CD14-positive monocyte (primary cell): ENCODE measurements at regions not wholly inside any gene's neighbourhood (a gene's known extent, or its start where the extent isn't known, plus 50 kb on each side); places are given as distances from the start of the nearest gene placed in this dataset.

Experiments used
- DNase-seq, 3 donors: peaks; one replicate each; pipeline ENCODE4 v3.0.0-alpha.2; 2011 to 2022
- H2AFZ ChIP-seq: 2 replicates; pipeline ENCODE4 v1.6.0; 2012; ENCODE audit warnings: mild to moderate bottlenecking, low read depth, low read length, inconsistent platforms; ENCODE audit not compliant: insufficient read depth, poor library complexity, severe bottlenecking
- H3K27ac ChIP-seq, 2 donors: 1 replicate in 1 of 2; 2 replicates in 1 of 2; pipeline ENCODE4 v1.5.1; 2012 to 2013; ENCODE audit warnings: low read length in 2 of 2, control low read depth in 1 of 2, inconsistent platforms in 1 of 2, low read depth in 1 of 2, mild to moderate bottlenecking in 1 of 2
- H3K27me3 ChIP-seq, 2 donors: one replicate each; pipeline versions ENCODE4 v1.6.0 to v1.6.1; 2011 to 2013; ENCODE audit warnings: low read length in 2 of 2; ENCODE audit not compliant: control insufficient read depth in 2 of 2, insufficient read depth in 2 of 2
- H3K36me3 ChIP-seq, 2 donors: replicated peaks in 1 of 2; 1 replicate in 1 of 2; 2 replicates in 1 of 2; pipeline versions ENCODE4 v1.5.1 to v1.6.1; 2012 to 2013; ENCODE audit warnings: low read length in 2 of 2, control low read depth in 1 of 2, inconsistent platforms in 1 of 2, mild to moderate bottlenecking in 1 of 2; ENCODE audit not compliant: insufficient read depth in 2 of 2, control insufficient read depth in 1 of 2
- H3K4me1 ChIP-seq, 2 donors: 1 replicate in 1 of 2; 2 replicates in 1 of 2; pipeline versions ENCODE4 v1.5.1 to v1.6.1; 2012 to 2013; ENCODE audit warnings: low read length in 2 of 2, control low read depth in 1 of 2, inconsistent platforms in 1 of 2, mild to moderate bottlenecking in 1 of 2, moderate library complexity in 1 of 2; ENCODE audit not compliant: insufficient read depth in 2 of 2, control insufficient read depth in 1 of 2
- H3K4me2 ChIP-seq: replicated peaks from 2 replicates; pipeline ENCODE3; 2012; ENCODE audit warnings: low read length, moderate library complexity, mild to moderate bottlenecking; ENCODE audit not compliant: poor library complexity, severe bottlenecking; ENCODE audit errors: extremely low read depth
- H3K4me3 ChIP-seq, 3 experiments: fragments of 200-600 bp in 1 of 3; sonication (generic) in 1 of 3; replicated peaks in 1 of 3; 1 replicate in 2 of 3; 2 replicates in 1 of 3; pipeline ENCODE4 v1.5.1; 2011 to 2013; ENCODE audit warnings: low read length in 3 of 3, mild to moderate bottlenecking in 3 of 3, control low read depth in 2 of 3, low read depth in 2 of 3, inconsistent platforms in 1 of 3, moderate library complexity in 1 of 3
- H3K79me2 ChIP-seq: 2 replicates; pipeline ENCODE4 v1.6.0; 2012; ENCODE audit warnings: mild to moderate bottlenecking, control low read depth, inconsistent platforms, low read length, moderate library complexity; ENCODE audit not compliant: insufficient read depth
- H3K9ac ChIP-seq: 2 replicates; pipeline ENCODE4 v1.6.0; 2017; ENCODE audit warnings: low read length, mild to moderate bottlenecking; ENCODE audit not compliant: insufficient read depth, poor library complexity, severe bottlenecking
- H3K9me3 ChIP-seq, 2 donors: replicated peaks in 1 of 2; 1 replicate in 1 of 2; 2 replicates in 1 of 2; pipeline versions ENCODE4 v1.5.1 to v1.6.1; 2012 to 2013; ENCODE audit warnings: low read length in 2 of 2, control low read depth in 1 of 2; ENCODE audit not compliant: control insufficient read depth in 1 of 2, insufficient read depth in 1 of 2
- H4K20me1 ChIP-seq: 2 replicates; pipeline ENCODE4 v1.6.0; 2012; ENCODE audit warnings: mild to moderate bottlenecking, low read length, control low read depth, moderate library complexity; ENCODE audit not compliant: insufficient read depth
- H3K27ac Mint-ChIP-seq, 7 donors: one replicate each; pipeline ENCODE4 v1.8.0; 2020; ENCODE audit warnings: mild to moderate bottlenecking in 7 of 7, mixed read lengths in 7 of 7, moderate library complexity in 6 of 7, inconsistent platforms in 2 of 7
- H3K27me3 Mint-ChIP-seq, 3 donors: one replicate each; pipeline ENCODE4 v1.8.0; 2021 to 2022; ENCODE audit warnings: low read depth in 3 of 3, mild to moderate bottlenecking in 3 of 3, mixed read lengths in 3 of 3, moderate library complexity in 3 of 3, inconsistent platforms in 1 of 3
- H3K36me3 Mint-ChIP-seq, 2 donors: one replicate each; pipeline ENCODE4 v1.8.0; 2020; ENCODE audit warnings: mixed read lengths in 2 of 2, inconsistent platforms in 1 of 2, mild to moderate bottlenecking in 1 of 2
- H3K4me1 Mint-ChIP-seq: one replicate; pipeline ENCODE4 v1.8.0; 2020; ENCODE audit warnings: mild to moderate bottlenecking, mixed read lengths
- H3K4me3 Mint-ChIP-seq, 2 donors: one replicate each; pipeline ENCODE4 v1.8.0; 2020; ENCODE audit warnings: mild to moderate bottlenecking in 2 of 2, mixed read lengths in 2 of 2, moderate library complexity in 1 of 2
- H3K9me3 Mint-ChIP-seq, 7 donors: one replicate each; pipeline ENCODE4 v1.8.0; 2020 to 2022; ENCODE audit warnings: mixed read lengths in 7 of 7, mild to moderate bottlenecking in 6 of 7, moderate library complexity in 6 of 7, inconsistent platforms in 2 of 7
- CTCF ChIP-seq: fragments of 200-600 bp; IDR thresholded peaks from one replicate; pipeline ENCODE4 v1.8.0; 2022; ENCODE audit warnings: antibody characterized with exemption, mild to moderate bottlenecking
- WGBS: methylation state at CpG from one replicate; pipeline ENCODE4 v1.1.5; 2013; ENCODE audit warnings: missing lambda C conversion rate; ENCODE audit not compliant: insufficient coverage; 5-methylcytosine and 5-hydroxymethylcytosine counted together
- intact Hi-C, 2 donors: fragments of 100-400 bp; cut with micrococcal nuclease; formaldehyde crosslinking; loops; one replicate each; pipeline versions ENCODE4 v1.15.0 to v1.15.1; 2023

- no peaks in the 10 kb centered on the region for H3K36me3 Mint-ChIP-seq
Observed at GRCh38 chr20:11853359-11853758, 64.3 kb upstream of the BTBD3 start.

GRCh38 chr20:11861479-11861878 lies 56.2 kb upstream of the BTBD3 start:
- Histone ChIP-seq H3K27ac (no peak overlapping the region), H3K27me3 (no peaks in the 10 kb centered on the region), H3K36me3 (no peaks in the 10 kb centered on the region), H3K4me3 (no peak overlapping the region), H3K9me3 (no peaks in the 10 kb centered on the region), H3K9ac (no peak overlapping the region), H4K20me1 (no peaks in the 10 kb centered on the region), H3K79me2 (no peaks in the 10 kb centered on the region), H3K4me1 (no peaks in the 10 kb centered on the region), H3K4me2 (no peak overlapping the region), H2AFZ (no peak overlapping the region)
- H3K36me3 Mint-ChIP-seq: no peaks in the 10 kb centered on the region
- H3K9me3 Mint-ChIP-seq: peaks cover 0 to 6% (median 3%) of the 10 kb centered on the region in 7 donors
- no peaks in the 10 kb centered on the region for H3K4me1 Mint-ChIP-seq
- H3K27ac Mint-ChIP-seq: no peak overlapping the region
- TF ChIP-seq CTCF: no peak
- peaks cover 0 to 3% (median 0%) of the 10 kb centered on the region in 3 donors for H3K27me3 Mint-ChIP-seq
- H3K4me3 Mint-ChIP-seq: no peak overlapping the region
- DNase-seq: no peak
- intact Hi-C loops: no loop called here
- WGBS: 65% methylated on average over 3 of the region's 3 CpGs

More at GRCh38 chr20:11853359-11853758, 64.3 kb upstream of the BTBD3 start:
- H3K27ac ChIP-seq: no peak overlapping the region
- Mint-ChIP-seq H3K9me3 (peaks cover 2 to 12% (median 3%) of the 10 kb centered on the region in 7 donors), H3K27me3 (peaks cover 0 to 3% (median 2%) of the 10 kb centered on the region in 3 donors), H3K4me1 (no peaks in the 10 kb centered on the region), H3K4me3 (no peak overlapping the region), H3K27ac (no peak overlapping the region)
- H3K4me2 ChIP-seq: no peak overlapping the region
- DNase-seq: no peak
- H3K36me3 ChIP-seq: no peaks in the 10 kb centered on the region
- no peak for TF ChIP-seq CTCF
- H2AFZ ChIP-seq: no peak overlapping the region
- H3K79me2 ChIP-seq: no peaks in the 10 kb centered on the region
- no peaks in the 10 kb centered on the region for H3K9me3 ChIP-seq
- intact Hi-C loops: no loop called here
- no peak overlapping the region for H3K4me3 ChIP-seq
- no peaks in the 10 kb centered on the region for H4K20me1 ChIP-seq
- H3K4me1 ChIP-seq: no peaks in the 10 kb centered on the region
- H3K9ac ChIP-seq: no peak overlapping the region
- H3K27me3 ChIP-seq: no peaks in the 10 kb centered on the region
